HT-29 (cell line): ENCODE measurements at regions not wholly inside any gene's neighbourhood (a gene's known extent, or its start where the extent isn't known, plus 50 kb on each side); places are given as distances from the start of the nearest gene placed in this dataset.
"Not testable (repeated sequence)": the region's sequence is repeated elsewhere in the genome, so short reads cannot be mapped to it uniquely, and the experiment has no call there.

Experiments
- DNase-seq: peaks from one replicate; pipeline ENCODE4 v3.0.0-alpha.2; 2015; ENCODE audit warnings: low spot score

- no peak for DNase-seq
Observed at GRCh38 chr3:127440384-127440783, 150.1 kb downstream of the TPRA1 start.

- DNase-seq: no peak
Observed at GRCh38 chr3:127439621-127440020, 150.9 kb downstream of the TPRA1 start.

- DNase-seq: no peak
Observed at GRCh38 chr3:127438951-127439350, 151.1 kb upstream of the PRR20G start.

GRCh38 chr3:127438371-127438770, 150.5 kb upstream of the PRR20G start:
- DNase-seq: no peak

GRCh38 chr3:127435299-127435698, 147.5 kb upstream of the PRR20G start:
- not testable (repeated sequence) for DNase-seq

DNA sequence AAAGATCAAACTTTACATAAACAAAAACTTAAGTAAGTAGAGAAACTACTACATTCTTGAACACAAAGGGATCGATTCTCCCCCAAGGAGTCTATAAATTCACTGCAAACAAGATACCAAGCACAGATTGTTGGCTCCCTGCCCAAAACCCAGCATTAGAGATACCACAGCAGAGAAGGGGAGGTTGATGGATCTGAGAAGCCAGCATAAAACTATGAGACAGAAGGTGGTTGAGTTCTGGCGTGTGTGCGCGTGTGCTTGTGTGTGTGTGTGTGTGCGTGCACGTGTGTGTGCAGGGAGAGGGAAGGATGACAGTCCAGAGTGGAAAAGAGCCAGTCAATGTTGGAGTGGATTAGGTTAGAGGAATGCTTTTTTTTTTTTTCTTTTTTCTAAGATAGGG, 143.2 kb upstream of the PRR20G start:
- no peak for DNase-seq

DNA sequence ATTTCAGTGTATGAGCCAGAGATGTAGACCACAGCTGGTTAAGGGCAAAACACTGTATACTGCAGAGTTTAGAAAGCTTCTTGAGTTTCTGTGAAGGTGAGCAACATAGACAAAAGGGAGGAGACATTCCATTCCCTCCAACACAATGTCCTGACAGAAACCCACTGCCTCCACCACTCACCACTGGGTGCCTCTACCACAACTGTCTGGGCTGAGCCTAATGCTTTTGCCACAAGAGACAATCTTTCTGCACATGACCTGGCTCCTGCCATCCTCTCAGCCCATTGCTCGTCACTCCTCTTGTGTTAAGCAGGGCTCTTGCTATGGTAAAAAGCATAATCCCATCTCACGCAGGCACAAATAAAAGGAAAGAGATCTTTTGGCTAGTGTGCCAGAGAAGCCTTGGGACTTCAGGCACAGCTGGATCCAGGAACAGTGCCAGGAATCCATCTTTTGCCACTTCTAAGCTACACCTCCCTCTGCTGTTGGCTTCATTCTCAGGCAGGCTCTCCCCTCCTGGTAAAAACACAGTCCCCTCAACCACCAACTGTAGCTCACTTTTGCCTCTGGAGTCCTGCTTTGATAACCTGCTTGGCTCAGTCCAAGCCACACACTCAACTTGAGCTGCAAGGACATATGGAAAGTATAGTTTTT, 140.6 kb upstream of the PRR20G start:
- DNase-seq: no peak

DNA sequence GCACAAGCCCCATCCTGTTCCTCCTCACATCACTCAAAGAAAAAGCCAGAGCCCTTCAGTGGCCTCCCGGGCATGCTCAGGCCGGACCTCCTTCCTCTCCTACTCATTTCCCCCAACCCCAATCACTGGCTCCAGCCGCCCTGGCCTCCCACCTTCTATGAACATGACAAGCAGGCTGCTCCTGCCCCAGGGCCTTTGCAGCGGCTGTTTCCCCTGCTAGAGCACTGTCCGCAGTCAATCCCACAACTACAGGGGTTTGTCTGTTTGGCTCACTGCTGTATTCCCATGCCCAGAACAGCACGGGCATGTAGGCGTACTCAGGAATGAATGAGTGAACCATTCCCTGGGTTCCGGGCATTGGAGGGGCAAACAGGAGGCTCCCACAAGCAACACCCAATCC, 139.8 kb upstream of the PRR20G start:
- DNase-seq: no peak

- DNase-seq: no peak
Observed at GRCh38 chr3:127427156-127427555, 139.3 kb upstream of the PRR20G start.

GRCh38 chr3:127426444-127427153, 138.8 kb upstream of the PRR20G start:
- DNase-seq: no peak

GRCh38 chr3:127425505-127426443, 137.9 kb upstream of the PRR20G start:
- no peak for DNase-seq

DNA sequence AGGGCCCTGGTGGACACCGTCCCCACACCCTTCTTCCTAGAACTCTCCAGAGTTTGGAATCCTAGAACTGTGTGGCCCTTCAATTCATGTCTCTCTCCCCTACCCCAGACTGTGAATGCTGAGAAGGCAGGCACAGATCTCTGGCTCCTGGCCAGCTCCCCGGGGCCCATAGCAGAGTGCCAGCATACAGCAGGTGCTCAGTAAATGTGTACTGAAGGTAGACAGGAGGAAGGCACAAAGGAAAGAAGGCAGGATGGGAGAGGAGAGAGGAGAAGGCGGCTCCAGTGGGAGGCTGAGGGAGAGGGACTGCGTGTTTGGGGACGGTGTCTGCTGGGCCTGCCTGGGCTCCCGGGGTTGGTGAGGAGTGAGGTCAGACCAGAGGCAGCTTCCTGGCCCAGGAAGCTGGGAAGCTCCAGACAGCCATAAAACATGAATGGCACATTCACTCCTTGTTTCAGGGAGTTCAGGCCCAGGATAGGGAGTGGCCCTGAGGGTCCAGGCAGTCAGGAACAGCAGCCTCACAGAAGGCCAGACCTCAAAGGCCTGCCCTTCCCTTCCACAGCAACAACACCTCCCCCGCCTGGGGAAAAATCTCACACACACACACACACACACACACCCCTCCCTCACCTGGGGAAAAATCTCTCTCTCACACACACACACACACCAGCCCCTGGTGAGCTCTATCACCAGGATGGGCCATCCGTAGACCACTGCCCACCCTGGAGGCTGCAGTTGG, 137.1 kb upstream of the PRR20G start:
- DNase-seq: no peak

DNA sequence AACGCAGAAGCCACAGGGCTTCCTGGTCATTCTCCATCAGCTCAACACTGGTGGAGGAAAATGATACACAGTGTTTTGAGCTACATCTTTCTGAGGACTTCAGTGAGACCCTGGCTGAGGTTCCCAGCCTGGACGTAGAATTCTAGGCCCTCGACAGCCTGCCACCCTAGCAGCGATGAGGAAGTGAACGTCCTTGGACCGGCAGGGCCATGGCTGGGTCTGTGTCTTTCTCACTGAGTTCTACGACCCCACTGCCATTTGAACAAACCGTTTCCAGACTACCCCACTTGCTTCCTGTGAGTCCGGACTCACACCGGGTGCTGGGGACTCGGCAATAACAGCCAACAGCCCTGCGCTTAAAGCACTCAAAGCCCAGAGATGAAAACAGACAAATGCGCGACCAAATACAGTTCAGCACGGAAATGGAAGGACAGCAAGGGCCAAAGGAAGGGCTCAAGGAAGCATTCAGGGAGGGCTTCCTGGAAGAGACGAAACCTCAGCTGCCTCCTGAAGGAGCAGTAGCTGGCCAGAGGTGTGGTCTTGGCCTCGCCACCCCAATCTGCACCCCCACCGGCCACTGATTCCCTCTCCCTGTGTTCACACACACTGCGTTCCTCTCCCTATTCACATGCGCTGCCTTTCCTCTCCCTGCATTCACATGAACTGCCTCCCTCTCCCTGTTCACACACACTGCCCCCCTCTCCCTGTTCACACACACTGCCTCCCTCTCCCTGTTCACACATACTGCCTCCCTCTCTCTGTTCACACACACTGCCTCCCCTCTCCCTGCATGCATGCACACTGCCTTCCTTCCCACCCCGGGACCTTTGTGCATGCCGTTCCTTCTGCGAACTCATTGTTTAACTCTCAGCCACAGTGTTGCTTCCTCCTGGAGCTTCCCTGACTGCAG, 136.3 kb upstream of the PRR20G start:
- DNase-seq: no peak

DNA sequence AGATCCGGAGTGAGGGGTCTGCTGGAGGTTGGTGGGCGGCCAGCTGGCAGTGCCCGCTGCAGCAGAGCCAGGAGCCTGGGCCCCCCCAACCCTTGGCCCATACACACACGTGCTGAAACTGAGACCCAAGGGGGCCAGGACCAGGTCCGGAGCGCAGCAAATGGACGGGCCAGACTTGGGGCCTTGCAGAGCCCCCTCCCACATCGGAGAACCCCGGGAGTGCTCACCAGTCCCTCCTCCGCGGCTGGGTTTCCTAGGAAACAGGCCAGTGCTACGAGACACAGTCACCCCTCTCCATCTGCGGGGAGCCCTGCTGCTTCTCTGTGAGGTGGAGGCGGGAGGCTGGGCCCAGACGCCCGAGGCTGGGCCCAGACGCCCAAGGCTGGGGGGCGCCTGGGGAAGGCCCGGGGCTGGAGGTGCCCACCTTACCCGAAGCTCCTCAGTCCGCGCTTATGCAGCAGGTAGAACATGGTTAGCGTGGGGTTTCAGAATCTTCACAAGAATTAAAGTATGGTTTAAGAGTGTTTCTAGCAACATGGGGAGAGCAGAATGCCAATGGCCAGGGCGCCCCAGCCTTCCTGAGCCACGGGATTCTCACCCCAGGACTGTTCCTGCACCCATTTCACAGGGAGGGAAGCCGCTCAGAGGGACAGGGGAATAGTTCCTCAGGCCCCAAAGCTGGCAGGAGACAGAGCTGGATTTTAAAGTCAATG, 135.0 kb upstream of the PRR20G start:
- DNase-seq: no peak

DNA sequence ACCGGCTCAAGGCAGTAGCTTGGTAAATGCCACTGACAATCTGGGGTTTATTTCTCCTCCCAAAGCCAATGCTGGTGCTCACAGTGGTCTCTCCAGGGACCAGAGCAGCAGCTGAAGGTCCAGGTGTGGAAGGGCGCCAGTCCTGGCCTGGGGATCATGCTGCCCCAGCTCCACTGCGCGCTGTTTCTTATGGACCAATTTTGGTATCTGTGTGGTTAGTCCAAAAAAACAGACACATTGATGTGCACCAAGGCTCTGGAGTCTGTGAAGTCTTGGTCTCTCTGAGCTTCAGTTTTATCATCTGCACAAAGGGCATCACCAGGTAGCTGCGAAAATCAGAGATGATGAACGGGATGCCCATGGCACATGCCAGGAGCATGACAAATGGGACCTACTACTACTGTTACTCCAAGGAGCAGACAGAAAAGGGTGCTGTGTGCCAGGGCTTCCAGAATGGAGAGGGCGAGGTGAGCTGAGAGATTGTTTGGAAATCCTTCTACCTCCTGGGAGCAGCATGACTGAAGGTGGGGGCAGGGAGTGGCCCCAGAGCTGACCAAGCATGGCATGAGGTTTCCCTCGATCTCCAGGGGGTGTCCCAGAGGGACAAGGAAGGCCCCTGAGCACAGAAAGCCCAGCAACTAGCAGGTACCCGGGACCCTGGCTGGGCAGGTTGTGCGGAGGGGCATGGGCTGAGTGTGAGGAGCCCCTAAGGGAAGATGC, 134.3 kb upstream of the PRR20G start:
- DNase-seq: no peak

- DNase-seq: no peak
Observed at GRCh38 chr3:127420829-127421228, 133.0 kb upstream of the PRR20G start.

DNA sequence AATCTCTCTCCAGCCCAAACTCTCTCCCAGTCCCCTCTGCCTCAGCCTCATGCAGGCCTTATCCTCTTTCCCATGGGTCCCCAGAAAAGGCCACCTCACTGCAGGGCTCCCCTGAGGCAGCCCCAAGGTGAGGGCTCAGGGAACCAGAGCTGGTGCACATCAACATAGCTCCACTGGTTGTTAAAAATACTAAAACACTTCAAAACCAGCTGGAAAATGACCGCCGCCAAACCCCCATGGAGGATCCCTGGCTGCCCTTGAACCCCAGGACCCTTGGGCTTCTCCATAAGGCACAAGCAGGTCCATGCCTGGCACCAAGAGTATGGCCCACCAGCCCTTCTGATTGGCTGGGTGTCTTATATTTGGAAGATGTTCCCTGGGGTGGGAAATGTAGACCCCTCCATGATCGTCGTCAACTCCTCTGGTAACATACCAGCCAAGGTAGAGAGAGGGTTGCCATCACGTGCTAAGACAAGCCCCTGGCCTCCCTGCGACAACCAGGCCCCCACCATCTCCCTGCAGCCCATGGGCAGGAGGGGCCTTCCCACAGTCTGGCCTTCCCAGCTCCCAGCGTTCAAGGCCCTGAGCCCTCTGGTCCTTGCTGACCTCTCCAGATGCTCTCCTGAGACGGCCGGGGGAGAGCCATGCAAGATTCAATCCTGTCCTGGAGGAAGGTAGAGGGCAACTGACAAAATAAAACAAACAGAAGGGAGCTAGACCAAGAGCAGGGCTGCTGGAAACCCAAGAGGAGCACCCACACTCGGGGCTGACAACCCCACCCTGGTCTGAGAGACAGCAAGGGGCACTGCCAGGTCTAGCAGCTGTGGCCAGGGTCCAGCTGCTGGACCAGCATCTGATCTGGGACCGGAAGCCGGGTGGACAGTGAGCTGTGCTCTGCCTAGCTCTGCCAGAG, 132.1 kb upstream of the PRR20G start:
- DNase-seq: no peak

GRCh38 chr3:127419182-127419581, 131.3 kb upstream of the PRR20G start:
- no peak for DNase-seq
